B cell (primary cell): ENCODE measurements at regions not wholly inside any gene's neighbourhood (a gene's known extent, or its start where the extent isn't known, plus 50 kb on each side); places are given as distances from the start of the nearest gene placed in this dataset.
A peak's percentile ranks its signal among the peaks of the same experiment; 100 is the strongest.

Source experiments
- ATAC-seq: fragments of 200-7000 bp; cut with Tn5 transposase; one replicate; pipeline ENCODE4 v1.10.0; 2021; ENCODE audit warnings: low read depth, mild to moderate bottlenecking, moderate number of reproducible peaks, moderate library complexity
- CTCF ChIA-PET: fragments of 350-600 bp; sonication (Branson Sonifier 250); formaldehyde crosslinking; loops from one replicate; lab custom pipeline; 2021; ENCODE audit warnings: antibody characterized with exemption, inconsistent platforms; lab: Charles Lee
- POLR2A ChIA-PET: fragments of 350-600 bp; sonication (Branson Sonifier 250); formaldehyde crosslinking; loops from one replicate; lab custom pipeline; 2021; ENCODE audit warnings: antibody characterized with exemption; lab: Charles Lee
- DNase-seq: peaks from one replicate; pipeline ENCODE4 v3.0.0; 2013
- H2AFZ ChIP-seq: 2 replicates; pipeline ENCODE4 v1.6.1; 2012; ENCODE audit warnings: mild to moderate bottlenecking, low read depth, low read length; ENCODE audit not compliant: insufficient read depth, poor library complexity, severe bottlenecking
- H3K27ac ChIP-seq, 2 donors: 1 replicate in 1 of 2; 2 replicates in 1 of 2; pipeline ENCODE4 v1.5.1; 2012 to 2013; ENCODE audit warnings: low read length in 2 of 2, mild to moderate bottlenecking in 2 of 2, moderate library complexity in 1 of 2
- H3K27me3 ChIP-seq, 4 experiments: fragments of 200-600 bp in 1 of 4; sonication (generic) in 1 of 4; replicated peaks in 1 of 4; 1 replicate in 2 of 4; 2 replicates in 2 of 4; pipeline versions ENCODE4 v1.6.1 to v1.7.0; 2013 to 2016; ENCODE audit warnings: low read length in 3 of 4, mild to moderate bottlenecking in 2 of 4, mixed read lengths in 1 of 4, moderate library complexity in 1 of 4; ENCODE audit not compliant: insufficient read depth in 4 of 4, control insufficient read depth in 3 of 4; ENCODE audit errors: control extremely low read depth in 1 of 4
- H3K36me3 ChIP-seq, 2 experiments: replicated peaks in 1 of 2; 1 replicate in 1 of 2; 2 replicates in 1 of 2; pipeline versions ENCODE4 v1.6.1 to v1.7.1; 2013; ENCODE audit warnings: low read length in 1 of 2; ENCODE audit not compliant: insufficient read depth in 2 of 2, control insufficient read depth in 1 of 2; ENCODE audit errors: control extremely low read depth in 1 of 2, extremely low read depth in 1 of 2
- H3K4me1 ChIP-seq, 2 donors: fragments of 200-600 bp in 1 of 2; sonication (generic) in 1 of 2; 1 replicate in 1 of 2; 2 replicates in 1 of 2; pipeline versions ENCODE4 v1.5.1 to v1.6.1; 2013 to 2017; ENCODE audit warnings: low read length in 2 of 2; ENCODE audit not compliant: control insufficient read depth in 2 of 2, insufficient read depth in 2 of 2
- H3K4me2 ChIP-seq: replicated peaks from 2 replicates; pipeline ENCODE3; 2012; ENCODE audit warnings: mild to moderate bottlenecking, low read depth, low read length; ENCODE audit not compliant: poor library complexity, severe bottlenecking
- H3K4me3 ChIP-seq, 5 experiments: fragments of 200-600 bp in 1 of 5; sonication (generic) in 1 of 5; 1 replicate in 3 of 5; 2 replicates in 2 of 5; pipeline versions ENCODE4 v1.5.1 to v1.7.0; 2011 to 2016; ENCODE audit warnings: low read length in 4 of 5, mild to moderate bottlenecking in 4 of 5, low read depth in 2 of 5, control low read depth in 1 of 5, moderate library complexity in 1 of 5; ENCODE audit not compliant: insufficient read depth in 1 of 5; ENCODE audit errors: control extremely low read depth in 1 of 5, extremely low read depth in 1 of 5
- H3K79me2 ChIP-seq: fragments of 200-600 bp; sonication (generic); one replicate; pipeline ENCODE4 v1.6.0; 2016; ENCODE audit warnings: low read length; ENCODE audit not compliant: control insufficient read depth, insufficient read depth
- H3K9ac ChIP-seq: fragments of 200-600 bp; sonication (generic); 2 replicates; pipeline ENCODE4 v1.6.1; 2017; ENCODE audit warnings: mild to moderate bottlenecking, low read length, moderate library complexity
- H3K9me3 ChIP-seq, 3 donors: one replicate each; pipeline versions ENCODE4 v1.6.1 to v1.7.1; 2013; ENCODE audit warnings: low read length in 2 of 3; ENCODE audit not compliant: control insufficient read depth in 2 of 3, insufficient read depth in 1 of 3; ENCODE audit errors: control extremely low read depth in 1 of 3
- H4K20me1 ChIP-seq: 2 replicates; pipeline ENCODE4 v1.6.0; 2012; ENCODE audit warnings: mild to moderate bottlenecking, low read length; ENCODE audit not compliant: insufficient read depth, control insufficient read depth, poor library complexity, severe bottlenecking
- H3K27ac Mint-ChIP-seq: one replicate; pipeline ENCODE4 v1.8.0; 2021; ENCODE audit warnings: mixed read lengths
- H3K27me3 Mint-ChIP-seq: one replicate; pipeline ENCODE4 v1.8.0; 2021; ENCODE audit warnings: mixed read lengths
- H3K4me1 Mint-ChIP-seq: one replicate; pipeline ENCODE4 v1.8.0; 2021; ENCODE audit warnings: mixed read lengths
- H3K4me3 Mint-ChIP-seq: one replicate; pipeline ENCODE4 v1.8.0; 2021; ENCODE audit warnings: mixed read lengths
- H3K9me3 Mint-ChIP-seq: one replicate; pipeline ENCODE4 v1.8.0; 2022; ENCODE audit warnings: mixed read lengths; ENCODE audit not compliant: insufficient read depth
- EZH2 ChIP-seq: IDR thresholded peaks from 2 replicates; pipeline ENCODE4 v1.6.1; 2012; ENCODE audit warnings: borderline replicate concordance, low read depth, mild to moderate bottlenecking, moderate library complexity, low read length; ENCODE audit not compliant: insufficient read depth, poor library complexity, severe bottlenecking
- WGBS: methylation state at CpG from one replicate; pipeline ENCODE4 v1.1.5; 2013; ENCODE audit warnings: missing lambda C conversion rate; ENCODE audit not compliant: insufficient coverage; 5-methylcytosine and 5-hydroxymethylcytosine counted together
- intact Hi-C: fragments of 100-400 bp; cut with micrococcal nuclease; formaldehyde crosslinking; loops from one replicate; pipeline ENCODE4 v1.10.0; 2022
- TF ChIP-seq, protein P1 (sequence below): fragments of 200-600 bp; IDR thresholded peaks from one replicate; pipeline ENCODE4 v1.8.0; 2022; ENCODE audit warnings: antibody characterized with exemption, mild to moderate bottlenecking

DNA sequence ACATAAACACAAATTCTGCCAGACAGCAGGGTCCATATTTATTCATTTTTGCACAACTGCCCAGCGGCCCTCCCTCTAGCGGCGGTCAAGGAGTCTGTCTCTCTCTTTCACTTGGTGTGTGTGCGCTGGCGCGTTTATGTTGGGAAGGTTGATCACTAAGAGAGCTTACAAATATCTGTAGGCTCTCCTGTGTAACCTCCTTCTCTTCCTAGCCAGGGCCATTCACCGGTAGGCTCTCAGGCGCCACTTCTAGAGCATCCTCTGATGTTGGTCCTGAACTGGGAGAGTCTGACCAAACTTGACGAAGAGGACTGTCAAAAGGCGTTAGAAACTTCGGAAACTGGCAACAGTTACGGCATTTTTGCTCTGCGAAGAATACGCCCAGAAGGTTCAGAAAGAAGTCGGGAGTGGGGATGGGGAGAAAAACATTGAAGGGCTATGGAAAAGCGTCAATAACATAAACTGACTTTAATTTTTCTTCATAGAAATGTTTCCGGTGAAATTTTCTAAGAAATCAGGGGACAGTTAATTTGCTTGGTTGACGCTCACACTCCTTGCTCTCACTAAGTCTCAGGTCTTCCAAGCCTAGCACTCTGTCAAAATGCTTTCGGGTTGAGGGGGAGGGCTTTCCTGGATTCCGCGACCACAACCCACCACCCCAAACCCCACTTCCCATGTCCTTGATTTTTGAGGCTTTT, 731.1 kb downstream of the ZWINT start:
- Mint-ChIP-seq H3K9me3 (no peaks in the 10 kb centered on the region), H3K4me3 (no peak overlapping the region), H3K4me1 (peaks cover 5% of the 10 kb centered on the region), H3K27ac (no peak overlapping the region), H3K27me3 (peaks cover 15% of the 10 kb centered on the region)
- no peak for ATAC-seq
- Histone ChIP-seq H3K4me3 (no peak overlapping the region), H4K20me1 (no peaks in the 10 kb centered on the region), H2AFZ (peak overlapping the region; percentile 33), H3K4me2 (no peak overlapping the region), H3K79me2 (no peaks in the 10 kb centered on the region), H3K27ac (no peak overlapping the region), H3K27me3 (peaks cover 0 to 38% (median 10%) of the 10 kb centered on the region in 4 experiments), H3K9ac (no peak overlapping the region), H3K4me1 (peaks cover 5 to 9% of the 10 kb centered on the region in 2 donors), H3K36me3 (no peaks in the 10 kb centered on the region), H3K9me3 (peaks cover 0 to 24% (median 0%) of the 10 kb centered on the region in 3 donors)
- ChIA-PET CTCF (no interaction called here), POLR2A (no interaction called here)
- DNase-seq = no peak
- intact Hi-C loops = no loop called here
- 1% methylated on average over 8 of the region's 21 CpGs for WGBS
- TF ChIP-seq EZH2 = no peak
- TF ChIP-seq, protein P1, sequence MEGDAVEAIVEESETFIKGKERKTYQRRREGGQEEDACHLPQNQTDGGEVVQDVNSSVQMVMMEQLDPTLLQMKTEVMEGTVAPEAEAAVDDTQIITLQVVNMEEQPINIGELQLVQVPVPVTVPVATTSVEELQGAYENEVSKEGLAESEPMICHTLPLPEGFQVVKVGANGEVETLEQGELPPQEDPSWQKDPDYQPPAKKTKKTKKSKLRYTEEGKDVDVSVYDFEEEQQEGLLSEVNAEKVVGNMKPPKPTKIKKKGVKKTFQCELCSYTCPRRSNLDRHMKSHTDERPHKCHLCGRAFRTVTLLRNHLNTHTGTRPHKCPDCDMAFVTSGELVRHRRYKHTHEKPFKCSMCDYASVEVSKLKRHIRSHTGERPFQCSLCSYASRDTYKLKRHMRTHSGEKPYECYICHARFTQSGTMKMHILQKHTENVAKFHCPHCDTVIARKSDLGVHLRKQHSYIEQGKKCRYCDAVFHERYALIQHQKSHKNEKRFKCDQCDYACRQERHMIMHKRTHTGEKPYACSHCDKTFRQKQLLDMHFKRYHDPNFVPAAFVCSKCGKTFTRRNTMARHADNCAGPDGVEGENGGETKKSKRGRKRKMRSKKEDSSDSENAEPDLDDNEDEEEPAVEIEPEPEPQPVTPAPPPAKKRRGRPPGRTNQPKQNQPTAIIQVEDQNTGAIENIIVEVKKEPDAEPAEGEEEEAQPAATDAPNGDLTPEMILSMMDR = no peak

GRCh38 chr10:55628260-55628701, 732.8 kb downstream of the ZWINT start:
- no peaks in the 10 kb centered on the region for H4K20me1 ChIP-seq
- no peak overlapping the region for H3K4me2 ChIP-seq
- Mint-ChIP-seq H3K27ac (no peak overlapping the region), H3K9me3 (no peaks in the 10 kb centered on the region), H3K4me1 (peaks cover 5% of the 10 kb centered on the region), H3K4me3 (no peak overlapping the region), H3K27me3 (peaks cover 15% of the 10 kb centered on the region)
- H3K4me3 ChIP-seq = no peak overlapping the region
- H3K4me1 ChIP-seq = peaks cover 5 to 9% of the 10 kb centered on the region in 2 donors
- POLR2A ChIA-PET = no interaction called here
- ATAC-seq (no peak), DNase-seq (no peak)
- 6% methylated on average over 30 of the region's 30 CpGs for WGBS
- H2AFZ ChIP-seq = no peak overlapping the region
- peaks cover 0 to 38% (median 10%) of the 10 kb centered on the region in 4 experiments for H3K27me3 ChIP-seq
- no peak for TF ChIP-seq EZH2
- TF ChIP-seq, protein P1 = no peak
- no peaks in the 10 kb centered on the region for H3K36me3 ChIP-seq
- H3K9me3 ChIP-seq = peaks cover 0 to 24% (median 0%) of the 10 kb centered on the region in 3 donors
- no peaks in the 10 kb centered on the region for H3K79me2 ChIP-seq
- H3K27ac ChIP-seq = no peak overlapping the region
- H3K9ac ChIP-seq = no peak overlapping the region
- intact Hi-C loops = no loop called here
- CTCF ChIA-PET = no interaction called here
